ENCODE measurements at regions not wholly inside any gene's neighbourhood (a gene's known extent, or its start where the extent isn't known, plus 50 kb on each side); places are given as distances from the start of the nearest gene placed in this dataset.

DNA sequence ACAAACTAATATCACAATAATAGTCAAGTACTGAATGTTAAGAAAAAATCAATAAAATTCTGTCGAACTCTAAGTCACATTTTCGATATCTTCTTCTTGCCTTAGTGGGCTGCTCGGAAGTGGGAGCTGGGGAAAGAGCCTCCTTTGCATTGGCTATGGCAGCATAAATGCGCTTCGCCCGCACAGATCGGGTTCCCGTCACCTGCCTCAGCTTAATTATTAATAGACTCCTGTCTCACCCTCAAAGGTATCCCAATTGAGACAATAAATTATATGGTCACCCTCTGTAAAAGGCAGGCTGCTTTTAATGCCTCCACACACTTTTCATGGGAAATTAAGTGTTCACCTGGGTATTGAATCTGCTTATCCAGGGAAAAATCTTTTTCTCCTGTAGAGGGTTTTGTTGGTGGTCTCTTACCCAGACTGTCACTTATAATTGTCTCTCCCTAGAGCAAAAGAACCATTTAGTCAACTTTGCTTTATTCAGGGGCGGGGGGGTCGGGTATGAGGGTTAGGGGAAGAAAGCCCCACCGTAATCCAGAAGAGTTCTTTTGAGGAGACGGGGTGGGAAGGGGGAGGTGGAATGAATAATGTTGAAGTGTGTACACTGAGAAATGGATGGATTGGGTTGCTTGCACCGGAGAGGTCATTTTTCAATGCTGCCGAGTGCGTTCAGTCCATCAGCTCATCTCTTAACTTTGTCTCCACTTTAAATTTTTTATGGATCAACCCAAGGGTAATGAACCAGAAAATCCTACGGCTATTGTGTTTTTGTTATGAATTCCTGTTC is 682.6 kb upstream of the SGCG start:
- Histone ChIP-seq H3K4me2 (ENCODE audit: insufficient read depth in 1 of 2, low read depth in 2 of 2, low read length in 2 of 2) (no peak overlapping the region), H3K18ac (ENCODE audit: extremely low read depth, low read length) (no peak overlapping the region), H3K4ac (replicated peaks; ENCODE audit: insufficient read length, low read depth, low read length) (no peak overlapping the region), H2BK120ac (replicated peaks; ENCODE audit: low read depth, low read length) (no peak overlapping the region), H3K27me3 (replicated peaks in 1 of 4; ENCODE audit: control insufficient read depth in 3 of 4, extremely low read depth in 1 of 4, insufficient read depth in 3 of 4, low read length in 3 of 4) (no peaks in the 10 kb centered on the region), H3K23me2 (ENCODE audit: low read depth, low read length) (no peaks in the 10 kb centered on the region), H2AFZ (ENCODE audit: low read length) (no peak overlapping the region), H3K79me2 (ENCODE audit: control insufficient read depth in 1 of 2, insufficient read depth in 2 of 2, low read length in 2 of 2) (no peaks in the 10 kb centered on the region), H2BK20ac (ENCODE audit: low read length) (no peak overlapping the region), H3K27ac (ENCODE audit: low read depth, low read length) (no peak overlapping the region), H4K8ac (ENCODE audit: extremely low read depth, insufficient read depth, low read length) (no peak overlapping the region), H2AK5ac (ENCODE audit: low read depth, low read length) (no peak overlapping the region), H3K79me1 (ENCODE audit: low read depth, low read length) (no peaks in the 10 kb centered on the region), H3K4me1 (replicated peaks in 1 of 4; ENCODE audit: control insufficient read depth in 3 of 4, insufficient read depth in 4 of 4, low read length in 3 of 4) (peaks cover 0 to 3% (median 0%) of the 10 kb centered on the region in 4 experiments; a peak in 1 of 7 replicates), H4K20me1 (replicated peaks in 1 of 2; ENCODE audit: control insufficient read depth in 1 of 2, insufficient read depth in 2 of 2, low read length in 2 of 2) (no peaks in the 10 kb centered on the region), H4K91ac (replicated peaks; ENCODE audit: insufficient read length, low read length) (no peak overlapping the region), H3K4me3 (ENCODE audit: extremely low read depth in 1 of 4, insufficient read depth in 2 of 4, low read depth in 3 of 4, low read length in 4 of 4) (no peak overlapping the region), H3K23ac (ENCODE audit: insufficient read length) (no peak overlapping the region), H4K5ac (ENCODE audit: insufficient read length, low read depth, low read length) (no peak overlapping the region), H3K14ac (ENCODE audit: insufficient read length) (no peak overlapping the region), H2BK5ac (ENCODE audit: low read depth, low read length) (no peak overlapping the region), H3K9ac (replicated peaks in 1 of 4; ENCODE audit: extremely low read depth in 1 of 4, low read depth in 3 of 4, low read length in 3 of 4) (no peak overlapping the region), H3K56ac (replicated peaks; ENCODE audit: insufficient read length, low read depth, low read length) (no peak overlapping the region), H3K36me3 (ENCODE audit: control insufficient read depth in 2 of 4, insufficient read depth in 4 of 4, low read length in 3 of 4) (no peaks in the 10 kb centered on the region), H2BK15ac (ENCODE audit: low read length) (no peak overlapping the region), H2BK12ac (ENCODE audit: low read depth, low read length) (no peak overlapping the region), H3K9me3 (ENCODE audit: insufficient read depth in 2 of 2, low read depth in 1 of 2, low read length in 1 of 2) (no peaks in the 10 kb centered on the region)
- WGBS, 2 experiments (ENCODE audit: extremely low coverage in 1 of 2, insufficient coverage in 1 of 2, insufficient read length in 1 of 2, insufficient replicate concordance in 2 of 2, low coverage in 1 of 2, low lambda C conversion rate in 2 of 2, missing lambda C conversion rate in 1 of 2): 89 to 100% methylated on average over 1 to 16 of the region's 16 CpGs
- POLR2A ChIA-PET (ENCODE audit: partially characterized antibody): no interaction called here
- CTCF ChIA-PET (ENCODE audit: partially characterized antibody): interaction anchor here (0.6 kb wide), 2 partner anchors 709 to 1295 kb away, joined by 4 read pairs; no protein-coding TSS in a partner anchor
- FAIRE-seq (no peak), DNase-seq (ENCODE audit: low read depth in 1 of 2, low spot score in 2 of 2) (no peak)
- TF ChIP-seq CEBPB (IDR thresholded peaks at IDR 0.05; ENCODE audit: low read depth, low read length) (no peak), EP300 (IDR thresholded peaks at IDR 0.05; ENCODE audit: borderline replicate concordance in 1 of 2, low read depth in 2 of 2, low read length in 2 of 2) (no peak), SAP30 (IDR thresholded peaks at IDR 0.05; ENCODE audit: insufficient read depth, insufficient replicate concordance, low read length) (no peak), TAF7 (optimal IDR thresholded peaks at IDR 0.05; ENCODE audit: borderline replicate concordance, low read depth, low read length) (no peak), POU5F1 (IDR thresholded peaks at IDR 0.05; ENCODE audit: low read depth, low read length) (no peak), JUND (IDR thresholded peaks at IDR 0.05; ENCODE audit: low read length) (no peak), POLR2A (IDR thresholded peaks at IDR 0.05; ENCODE audit: control extremely low read depth in 1 of 2, low read depth in 2 of 2, low read length in 2 of 2) (no peak), SRF (IDR thresholded peaks at IDR 0.05; ENCODE audit: low read depth, low read length) (no peak), MAFK (IDR thresholded peaks at IDR 0.05; ENCODE audit: low read depth, low read length) (no peak), TBP (IDR thresholded peaks at IDR 0.05; ENCODE audit: low read depth, low read length) (no peak)
- TF ChIP-seq, protein P1, sequence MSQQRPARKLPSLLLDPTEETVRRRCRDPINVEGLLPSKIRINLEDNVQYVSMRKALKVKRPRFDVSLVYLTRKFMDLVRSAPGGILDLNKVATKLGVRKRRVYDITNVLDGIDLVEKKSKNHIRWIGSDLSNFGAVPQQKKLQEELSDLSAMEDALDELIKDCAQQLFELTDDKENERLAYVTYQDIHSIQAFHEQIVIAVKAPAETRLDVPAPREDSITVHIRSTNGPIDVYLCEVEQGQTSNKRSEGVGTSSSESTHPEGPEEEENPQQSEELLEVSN (IDR thresholded peaks at IDR 0.05): no peak
- TF ChIP-seq, protein P2, sequence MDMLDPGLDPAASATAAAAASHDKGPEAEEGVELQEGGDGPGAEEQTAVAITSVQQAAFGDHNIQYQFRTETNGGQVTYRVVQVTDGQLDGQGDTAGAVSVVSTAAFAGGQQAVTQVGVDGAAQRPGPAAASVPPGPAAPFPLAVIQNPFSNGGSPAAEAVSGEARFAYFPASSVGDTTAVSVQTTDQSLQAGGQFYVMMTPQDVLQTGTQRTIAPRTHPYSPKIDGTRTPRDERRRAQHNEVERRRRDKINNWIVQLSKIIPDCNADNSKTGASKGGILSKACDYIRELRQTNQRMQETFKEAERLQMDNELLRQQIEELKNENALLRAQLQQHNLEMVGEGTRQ (IDR thresholded peaks at IDR 0.05; ENCODE audit: low read length): no peak
